Uterus (tissue), 3 donors: ENCODE measurements at regions not wholly inside any gene's neighbourhood (a gene's known extent, or its start where the extent isn't known, plus 50 kb on each side); places are given as distances from the start of the nearest gene placed in this dataset.

Source experiments
- DNase-seq, 2 donors: peaks; one replicate each; pipeline ENCODE4 v3.0.0-alpha.2; 2019 to 2020
- H3K27ac ChIP-seq, 2 donors: fragments of 200-600 bp; sonication (generic); 1 replicate in 1 of 2; 2 replicates in 1 of 2; pipeline ENCODE4 v1.5.1; 2016 to 2018
- H3K27me3 ChIP-seq, 2 donors: fragments of 200-600 bp; sonication (generic); one replicate each; pipeline ENCODE4 v1.5.1; 2018 to 2019; ENCODE audit warnings: control low read depth in 1 of 2
- H3K36me3 ChIP-seq, 2 donors: fragments of 200-600 bp; sonication (generic); one replicate each; pipeline ENCODE4 v1.5.1; 2019; ENCODE audit warnings: control low read depth in 1 of 2
- H3K4me1 ChIP-seq, 2 donors: fragments of 200-600 bp; sonication (generic); one replicate each; pipeline ENCODE4 v1.5.1; 2018 to 2019; ENCODE audit warnings: control low read depth in 1 of 2
- H3K4me3 ChIP-seq, 2 donors: fragments of 200-600 bp; sonication (generic); 1 replicate in 1 of 2; 2 replicates in 1 of 2; pipeline ENCODE4 v1.5.1; 2018 to 2019; ENCODE audit warnings: mild to moderate bottlenecking in 1 of 2
- H3K9me3 ChIP-seq, 2 donors: fragments of 200-600 bp; sonication (generic); one replicate each; pipeline ENCODE4 v1.5.1; 2019; ENCODE audit warnings: control low read depth in 1 of 2
- POLR2A ChIP-seq, 2 donors: fragments of 450-650 bp; IDR thresholded peaks; one replicate each; pipeline ENCODE4 v1.6.1; 2016; ENCODE audit warnings: antibody characterized with exemption in 2 of 2, mild to moderate bottlenecking in 1 of 2, moderate library complexity in 1 of 2
- intact Hi-C: fragments of 100-400 bp; cut with DNase I; formaldehyde crosslinking; loops from one replicate; pipeline ENCODE4 v1.15.1; 2023; ENCODE audit warnings: low total_unique reads
- TF ChIP-seq, protein P1 (sequence below), 4 experiments: fragments of 200-600 bp in 2 of 4; fragments of 450-650 bp in 2 of 4; sonication (generic) in 2 of 4; IDR thresholded peaks; one replicate each; pipeline ENCODE4 v1.5.1; 2016 to 2019; ENCODE audit warnings: antibody characterized with exemption in 4 of 4, mild to moderate bottlenecking in 2 of 4, moderate library complexity in 1 of 4
- donor health status: DM: yes; HTN: yes; CAD: no.

DNA sequence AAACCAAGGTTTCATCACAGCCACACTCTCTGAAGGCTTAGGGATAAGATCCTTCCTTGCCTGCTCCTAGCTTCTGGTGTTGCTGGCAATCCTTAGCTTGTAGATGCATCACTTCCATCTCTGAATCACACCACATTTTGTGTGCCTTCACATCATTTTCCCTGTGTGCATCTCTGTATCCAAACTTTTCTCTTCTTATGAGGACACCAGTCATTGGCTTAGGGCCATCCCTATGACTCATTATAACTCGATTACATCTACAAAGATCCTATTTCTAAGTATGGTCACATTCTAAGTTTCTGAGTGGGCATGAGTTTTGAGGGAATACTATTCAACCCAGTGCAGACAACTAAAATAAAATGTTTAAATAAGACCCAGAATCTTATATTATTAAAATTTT lies 121.7 kb downstream of the C7orf25 start:
- intact Hi-C loops, result no loop called here
- Histone ChIP-seq H3K4me1 (no peaks in the 10 kb centered on the region), H3K36me3 (no peaks in the 10 kb centered on the region), H3K27ac (no peak overlapping the region), H3K9me3 (no peaks in the 10 kb centered on the region), H3K4me3 (no peak overlapping the region), H3K27me3 (no peaks in the 10 kb centered on the region)
- no peak for DNase-seq
- TF ChIP-seq, protein P1, sequence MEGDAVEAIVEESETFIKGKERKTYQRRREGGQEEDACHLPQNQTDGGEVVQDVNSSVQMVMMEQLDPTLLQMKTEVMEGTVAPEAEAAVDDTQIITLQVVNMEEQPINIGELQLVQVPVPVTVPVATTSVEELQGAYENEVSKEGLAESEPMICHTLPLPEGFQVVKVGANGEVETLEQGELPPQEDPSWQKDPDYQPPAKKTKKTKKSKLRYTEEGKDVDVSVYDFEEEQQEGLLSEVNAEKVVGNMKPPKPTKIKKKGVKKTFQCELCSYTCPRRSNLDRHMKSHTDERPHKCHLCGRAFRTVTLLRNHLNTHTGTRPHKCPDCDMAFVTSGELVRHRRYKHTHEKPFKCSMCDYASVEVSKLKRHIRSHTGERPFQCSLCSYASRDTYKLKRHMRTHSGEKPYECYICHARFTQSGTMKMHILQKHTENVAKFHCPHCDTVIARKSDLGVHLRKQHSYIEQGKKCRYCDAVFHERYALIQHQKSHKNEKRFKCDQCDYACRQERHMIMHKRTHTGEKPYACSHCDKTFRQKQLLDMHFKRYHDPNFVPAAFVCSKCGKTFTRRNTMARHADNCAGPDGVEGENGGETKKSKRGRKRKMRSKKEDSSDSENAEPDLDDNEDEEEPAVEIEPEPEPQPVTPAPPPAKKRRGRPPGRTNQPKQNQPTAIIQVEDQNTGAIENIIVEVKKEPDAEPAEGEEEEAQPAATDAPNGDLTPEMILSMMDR (IDR thresholded peaks at IDR 0.05), result no peak
- no peak for TF ChIP-seq POLR2A (IDR thresholded peaks at IDR 0.05)

DNA sequence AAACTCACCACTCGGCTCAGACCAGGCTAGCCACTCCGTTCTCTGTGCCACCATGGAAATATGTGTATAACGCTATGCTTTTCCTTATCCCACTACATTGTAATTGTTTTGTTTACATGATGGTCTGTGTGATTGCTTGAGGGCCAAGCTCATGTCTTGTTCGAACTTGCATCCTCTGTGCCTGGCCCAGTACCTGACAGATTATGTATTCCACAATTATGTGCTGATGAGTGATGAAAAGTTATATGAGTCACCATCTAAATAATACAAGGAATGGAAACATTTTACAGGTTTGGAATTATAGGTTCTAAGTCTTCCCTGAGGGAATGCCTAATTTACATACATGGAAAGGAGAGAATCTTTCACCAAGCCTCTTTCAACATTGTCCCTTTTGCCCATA lies 137.4 kb downstream of the C7orf25 start:
- Histone ChIP-seq H3K36me3 (no peaks in the 10 kb centered on the region), H3K4me1 (no peaks in the 10 kb centered on the region), H3K27ac (no peak overlapping the region), H3K27me3 (no peaks in the 10 kb centered on the region), H3K9me3 (no peaks in the 10 kb centered on the region), H3K4me3 (no peak overlapping the region)
- no peak for TF ChIP-seq POLR2A (IDR thresholded peaks at IDR 0.05)
- TF ChIP-seq, protein P1 (IDR thresholded peaks at IDR 0.05), result no peak
- DNase-seq, result no peak
- intact Hi-C loops, result no loop called here

DNA sequence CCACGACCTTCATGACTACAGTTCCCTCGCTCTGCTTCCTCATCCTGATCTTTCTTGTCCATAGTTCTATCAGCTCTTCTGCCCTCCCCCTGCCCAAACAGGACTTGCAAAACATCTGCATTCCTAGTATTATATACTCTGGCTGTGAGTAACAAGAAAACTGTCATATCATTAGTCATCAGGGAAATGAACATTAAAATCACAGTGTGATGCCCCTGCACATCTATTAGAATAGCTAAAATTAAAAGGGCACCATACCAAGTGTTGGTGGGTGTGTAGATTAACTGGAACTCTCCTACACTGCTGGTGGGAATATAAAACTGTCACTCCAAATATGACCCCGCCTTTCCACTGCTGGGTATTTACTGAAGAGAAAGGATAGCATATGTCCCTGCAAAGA lies 141.8 kb downstream of the C7orf25 start:
- peaks cover 0 to 4% of the 10 kb centered on the region in 2 donors for H3K4me1 ChIP-seq
- no peaks in the 10 kb centered on the region for H3K36me3 ChIP-seq
- no peak for DNase-seq
- no peaks in the 10 kb centered on the region for H3K9me3 ChIP-seq
- intact Hi-C loops, result no loop called here
- TF ChIP-seq, protein P1 (IDR thresholded peaks at IDR 0.05), result no peak
- no peak for TF ChIP-seq POLR2A (IDR thresholded peaks at IDR 0.05)
- no peak overlapping the region for H3K27ac ChIP-seq
- H3K27me3 ChIP-seq, result no peaks in the 10 kb centered on the region
- no peak overlapping the region for H3K4me3 ChIP-seq

- no peak overlapping the region for H3K27ac ChIP-seq
- H3K27me3 ChIP-seq, result no peaks in the 10 kb centered on the region
- peaks cover 0 to 4% of the 10 kb centered on the region in 2 donors for H3K4me1 ChIP-seq
- DNase-seq, result no peak
- H3K36me3 ChIP-seq, result no peaks in the 10 kb centered on the region
- intact Hi-C loops, result no loop called here
- H3K4me3 ChIP-seq, result no peak overlapping the region
- TF ChIP-seq, protein P1 (IDR thresholded peaks at IDR 0.05), result no peak
- no peak for TF ChIP-seq POLR2A (IDR thresholded peaks at IDR 0.05)
- no peaks in the 10 kb centered on the region for H3K9me3 ChIP-seq
Measured at GRCh38 chr7:42768045-42768444, 143.8 kb downstream of the C7orf25 start.

GRCh38 chr7:42766782-42767423 lies 145.0 kb downstream of the C7orf25 start:
- DNase-seq, result no peak
- TF ChIP-seq POLR2A (IDR thresholded peaks at IDR 0.05), result no peak
- TF ChIP-seq, protein P1 (IDR thresholded peaks at IDR 0.05), result no peak
- no peaks in the 10 kb centered on the region for H3K36me3 ChIP-seq
- peaks cover 0 to 4% of the 10 kb centered on the region in 2 donors for H3K4me1 ChIP-seq
- H3K9me3 ChIP-seq, result no peaks in the 10 kb centered on the region
- H3K27me3 ChIP-seq, result no peaks in the 10 kb centered on the region
- no peak overlapping the region for H3K4me3 ChIP-seq
- intact Hi-C loops, result no loop called here
- H3K27ac ChIP-seq, result no peak overlapping the region
